Activated naive CD4-positive, alpha-beta T cell (primary cell): ENCODE measurements at regions not wholly inside any gene's neighbourhood (a gene's known extent, or its start where the extent isn't known, plus 50 kb on each side); places are given as distances from the start of the nearest gene placed in this dataset.

Experiments used
- DNase-seq, 4 experiments: peaks; one replicate each; lab custom pipeline; 2025; lab: John Stamatoyannopoulos, UW

DNA sequence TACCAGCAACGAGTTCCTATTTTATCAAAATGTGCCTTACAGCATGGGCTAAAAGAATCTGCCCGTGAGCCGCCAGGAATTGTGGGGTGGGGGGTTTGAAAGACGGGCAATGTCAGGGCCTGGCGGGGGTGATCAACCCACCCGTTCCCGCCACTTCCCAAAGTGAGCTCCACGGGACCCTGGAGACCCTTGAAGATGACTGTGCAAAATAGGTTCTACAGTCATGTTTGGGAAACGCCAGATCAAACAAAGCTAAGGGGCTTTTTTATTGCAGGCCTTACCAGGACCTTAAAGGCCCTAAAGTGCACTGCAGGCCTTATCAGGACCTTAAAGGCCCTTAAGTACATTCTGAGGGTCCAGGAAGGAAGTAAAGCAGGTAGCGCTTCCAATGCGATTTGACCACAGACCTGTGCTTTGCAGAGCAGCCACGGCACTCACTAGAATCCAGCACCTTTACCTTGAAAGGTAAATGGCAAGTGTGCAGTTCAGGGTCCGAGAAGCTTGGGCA, 404.1 kb downstream of the SHANK2 start:
- no peak for DNase-seq

DNA sequence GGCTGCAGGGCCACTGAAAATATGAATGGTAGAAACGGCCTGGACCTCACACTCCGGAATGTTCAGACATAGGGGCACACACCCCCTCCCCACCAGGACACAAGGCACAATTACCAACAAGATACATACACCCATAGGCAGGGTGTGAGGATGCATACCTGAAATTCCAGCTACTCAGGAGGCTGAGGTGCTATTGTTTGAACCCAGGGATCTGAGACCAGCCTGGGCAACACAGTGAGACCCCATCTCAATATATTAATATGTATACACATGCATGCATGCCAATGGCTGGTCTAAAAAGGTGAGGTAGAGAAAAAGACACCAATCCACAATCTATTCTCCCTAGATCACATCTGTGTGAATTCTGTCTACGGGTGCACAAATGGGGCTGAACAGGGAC, 403.3 kb downstream of the SHANK2 start:
- no peak for DNase-seq

- no peak for DNase-seq
These were observed 401.1 kb downstream of the SHANK2 start for GRCh38 chr11:70851308-70851707.

GRCh38 chr11:70851907-70852306, 400.5 kb downstream of the SHANK2 start:
- no peak for DNase-seq

DNA sequence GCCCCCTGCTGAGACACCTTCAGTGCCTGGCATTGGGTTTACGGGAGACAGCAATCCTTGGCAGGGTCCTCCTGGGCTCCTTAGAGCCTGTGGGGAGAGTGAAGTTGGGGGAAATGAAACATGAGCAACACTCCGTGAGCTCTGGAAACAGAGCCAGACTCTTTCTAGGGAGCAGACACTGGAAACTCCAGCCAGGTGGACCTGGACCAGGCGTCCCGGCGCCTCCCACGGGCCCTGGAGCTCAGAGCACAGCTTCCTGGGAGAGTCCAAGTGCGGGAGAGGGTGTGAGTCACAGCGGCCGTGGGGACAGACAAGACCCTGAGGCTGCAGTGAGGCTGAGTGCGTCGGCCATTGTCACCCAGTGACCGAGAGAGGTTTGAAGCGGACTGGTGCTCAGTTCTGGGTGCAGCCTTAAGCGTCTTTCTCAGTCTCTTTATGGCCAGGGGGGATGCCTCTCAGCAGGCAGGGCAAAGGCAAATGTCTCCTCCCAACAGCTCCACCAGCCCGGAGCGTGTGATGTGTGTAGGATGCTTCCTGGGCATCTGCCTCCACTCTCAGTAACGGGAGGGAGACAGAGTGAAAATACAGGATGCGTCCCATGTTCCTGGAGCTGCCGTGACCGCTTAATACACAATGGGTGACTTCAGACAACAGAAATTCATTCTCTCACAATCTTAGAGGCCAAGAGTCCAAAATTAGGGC, 399.2 kb downstream of the SHANK2 start:
- no peak for DNase-seq

DNA sequence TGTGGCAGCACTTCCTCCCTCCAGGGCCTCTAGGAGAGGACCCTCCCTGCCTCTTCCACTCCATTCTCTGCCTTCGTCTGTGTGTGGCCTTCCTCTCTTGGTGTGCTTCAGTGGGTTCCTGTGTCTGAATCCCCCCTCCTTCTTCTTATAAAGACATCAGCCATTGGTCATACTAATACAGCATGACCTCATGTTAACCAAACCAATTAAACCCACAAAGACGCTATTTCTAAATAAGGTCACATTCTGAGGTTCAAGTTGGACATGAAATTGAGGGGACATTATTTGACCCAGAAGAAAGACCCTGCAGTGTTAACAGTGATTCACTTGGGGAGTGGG, 398.6 kb downstream of the SHANK2 start:
- DNase-seq = no peak

DNA sequence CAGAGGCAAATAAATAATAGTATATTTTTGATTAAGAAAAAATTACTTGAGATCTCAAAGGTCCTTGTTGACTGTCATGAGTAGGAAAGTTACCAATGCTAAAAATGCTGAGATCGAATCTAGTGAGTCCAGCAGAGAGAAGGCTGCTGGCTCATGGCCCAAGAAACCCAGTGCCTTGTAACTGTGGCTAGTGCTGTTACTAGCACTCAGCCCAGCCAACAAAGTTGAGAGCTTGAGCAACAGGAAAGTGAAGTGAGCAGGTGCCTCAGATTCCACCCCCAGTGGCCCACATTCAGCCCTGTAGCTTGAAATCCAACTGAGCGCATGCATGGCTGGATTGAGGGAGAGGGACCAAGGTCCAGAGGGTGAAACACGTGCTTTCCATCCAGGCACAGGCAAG, 398.2 kb downstream of the SHANK2 start:
- DNase-seq = no peak

- no peak for DNase-seq
These were observed 397.3 kb downstream of the SHANK2 start for GRCh38 chr11:70854901-70855556.

DNA sequence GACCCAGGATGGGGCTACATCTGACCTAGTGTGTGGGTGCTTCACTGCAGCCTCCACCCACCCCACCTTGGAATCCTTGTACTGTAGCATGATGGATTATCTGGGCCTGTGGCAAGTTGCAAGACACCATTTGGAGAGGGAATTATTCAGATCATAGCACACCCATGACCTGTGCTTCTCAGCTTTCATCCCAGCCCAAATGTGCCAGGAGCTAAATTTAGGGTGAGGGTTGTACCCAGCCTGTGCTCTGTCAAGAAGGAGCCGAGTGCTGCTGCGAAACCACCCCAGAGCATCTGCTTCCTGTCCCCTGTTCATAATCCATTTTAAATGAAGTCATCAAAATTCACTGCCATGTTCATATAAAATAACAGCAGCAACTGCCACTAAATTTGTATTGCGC, 394.5 kb downstream of the SHANK2 start:
- no peak for DNase-seq

- no peak for DNase-seq
These were observed 393.2 kb downstream of the SHANK2 start for GRCh38 chr11:70859180-70859579.

- no peak for DNase-seq
These were observed 391.5 kb downstream of the SHANK2 start for GRCh38 chr11:70860888-70861287.

DNA sequence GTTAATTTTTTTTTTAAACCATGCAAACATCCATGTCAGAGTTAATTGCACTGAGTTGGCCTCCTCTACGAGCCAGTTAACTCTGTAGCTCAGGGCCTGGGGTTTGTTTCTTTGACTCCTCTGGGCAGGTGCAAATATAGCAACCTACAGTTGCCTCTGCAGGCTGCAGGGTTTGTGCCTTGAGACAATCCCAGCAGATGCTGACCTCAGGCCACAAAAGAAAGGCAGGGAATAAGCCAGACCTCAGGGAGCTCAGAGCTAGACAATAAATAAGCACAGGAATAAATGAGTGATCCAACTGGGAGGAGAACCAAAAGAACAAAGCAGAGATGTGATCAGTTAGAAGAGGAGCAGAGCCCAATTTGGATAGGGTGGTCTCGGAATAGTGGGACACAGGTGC, 390.8 kb downstream of the SHANK2 start:
- no peak for DNase-seq

- DNase-seq = no peak
These were observed 390.3 kb downstream of the SHANK2 start for GRCh38 chr11:70862093-70862492.

- no peak for DNase-seq
These were observed 389.2 kb downstream of the SHANK2 start for GRCh38 chr11:70863186-70863585.

DNA sequence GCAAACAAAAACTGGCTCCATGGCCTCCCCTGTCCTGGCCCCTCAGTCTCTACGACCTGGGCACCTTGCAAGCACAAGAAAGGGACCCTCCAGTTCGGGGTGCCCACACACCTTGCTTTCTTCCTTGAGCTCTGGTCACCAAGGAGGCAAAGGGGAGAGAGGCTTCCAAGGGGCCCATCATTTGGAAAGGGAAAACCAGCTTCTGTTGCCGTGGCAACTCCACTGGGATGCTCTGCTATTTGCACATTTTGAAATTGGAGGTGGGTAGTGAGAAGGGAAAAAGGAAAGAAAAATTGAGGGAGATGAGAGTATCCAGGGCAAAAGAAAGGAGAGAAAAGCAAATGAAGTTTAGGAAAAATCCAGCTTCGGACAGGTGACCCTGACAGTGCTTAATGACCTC, 388.4 kb downstream of the SHANK2 start:
- DNase-seq = no peak

DNA sequence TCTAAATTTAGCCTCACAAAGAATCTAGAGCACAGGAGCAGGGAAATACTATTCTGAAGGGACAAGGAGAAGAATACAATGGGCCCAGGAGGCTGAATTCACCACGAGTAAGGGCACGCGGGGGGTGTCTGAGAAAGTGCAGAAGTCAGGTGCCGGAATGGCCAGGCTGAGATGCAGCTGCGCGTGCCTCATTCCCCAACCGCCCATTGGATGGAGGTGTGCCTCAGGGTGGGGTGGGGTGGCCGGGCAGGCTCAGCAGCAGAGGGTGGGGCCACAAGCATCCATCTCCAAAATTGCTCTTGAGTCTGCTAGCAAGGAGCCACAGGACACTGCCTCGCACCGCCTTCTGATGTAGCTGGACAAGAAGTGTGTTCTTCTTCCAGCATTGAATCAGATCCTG, 387.0 kb downstream of the SHANK2 start:
- DNase-seq = no peak

- DNase-seq = no peak
These were observed 385.5 kb downstream of the SHANK2 start for GRCh38 chr11:70866834-70867233.

DNA sequence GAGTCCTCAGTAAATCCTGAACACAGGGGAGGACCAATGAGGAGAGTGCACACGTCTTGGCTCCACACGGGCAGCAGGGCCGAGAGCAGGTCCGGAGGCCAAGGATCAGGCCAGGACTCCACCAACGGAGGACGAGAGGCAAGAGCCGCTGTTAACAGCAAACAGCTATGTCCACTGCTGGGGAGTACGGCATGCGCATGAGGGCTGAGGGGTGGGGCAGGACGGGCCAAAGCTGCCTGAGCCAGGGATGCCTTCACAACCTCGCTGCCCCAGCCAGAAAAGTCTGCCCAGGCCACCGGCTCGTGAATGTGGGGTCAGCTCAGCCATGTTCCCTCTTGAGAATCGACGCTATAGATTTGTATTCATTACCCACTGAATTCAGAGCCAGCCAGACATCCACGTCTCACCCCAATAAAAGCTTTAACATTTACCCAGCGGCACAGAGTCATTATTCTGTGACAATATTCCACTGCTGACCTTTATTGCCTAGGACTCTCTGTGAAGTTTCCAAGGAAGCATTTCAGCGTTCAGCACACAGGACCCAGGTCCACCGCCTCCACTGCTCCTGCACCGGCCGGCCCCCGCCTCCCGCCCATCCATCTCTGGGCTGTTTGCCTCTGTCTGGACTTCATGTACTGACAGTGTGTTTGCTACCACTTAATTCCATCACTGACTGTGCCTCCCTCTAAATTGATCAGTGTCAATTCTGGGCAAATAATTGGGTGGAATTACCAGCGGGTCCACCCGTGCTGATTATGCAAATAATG, 384.9 kb downstream of the SHANK2 start:
- no peak for DNase-seq

- DNase-seq = no peak
These were observed 384.0 kb downstream of the SHANK2 start for GRCh38 chr11:70868341-70868885.

DNA sequence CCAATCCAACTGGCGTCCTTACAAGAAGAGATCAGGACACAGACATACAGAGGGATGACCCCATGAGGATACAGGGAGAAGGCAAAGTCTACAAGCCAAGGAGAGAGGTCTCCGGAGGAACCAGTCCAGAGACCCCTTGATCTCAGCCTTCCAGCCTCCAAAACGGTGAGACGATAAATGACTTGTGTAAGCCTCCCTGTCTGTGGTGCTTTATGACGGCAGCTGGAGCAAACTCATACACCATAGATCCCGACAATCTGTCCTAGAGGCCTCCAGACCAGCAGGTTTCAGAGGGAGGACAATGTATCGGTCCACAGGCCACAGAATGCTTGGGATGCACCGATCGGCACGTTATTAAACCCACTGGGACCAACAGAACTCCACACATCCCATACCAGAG, 383.3 kb downstream of the SHANK2 start:
- no peak for DNase-seq

DNA sequence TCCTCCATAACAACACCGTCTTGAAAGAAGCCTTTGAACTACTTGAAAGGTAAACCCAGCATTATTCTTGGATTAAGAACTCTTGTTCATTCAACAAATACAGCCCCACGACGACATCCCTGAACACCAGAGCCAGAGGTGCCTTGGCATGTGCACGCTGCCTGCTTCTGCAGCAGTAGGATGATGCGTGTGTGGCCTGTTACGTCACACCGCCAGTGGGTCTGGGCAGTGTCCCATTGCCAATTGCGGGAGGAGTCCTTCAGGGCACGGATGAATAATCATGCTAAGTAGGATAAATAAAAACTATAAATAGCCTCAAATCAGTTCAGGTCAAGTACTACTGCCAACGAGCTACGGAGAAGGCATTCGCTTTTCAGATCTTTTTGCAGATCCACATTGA, 380.5 kb downstream of the SHANK2 start:
- DNase-seq = no peak

DNA sequence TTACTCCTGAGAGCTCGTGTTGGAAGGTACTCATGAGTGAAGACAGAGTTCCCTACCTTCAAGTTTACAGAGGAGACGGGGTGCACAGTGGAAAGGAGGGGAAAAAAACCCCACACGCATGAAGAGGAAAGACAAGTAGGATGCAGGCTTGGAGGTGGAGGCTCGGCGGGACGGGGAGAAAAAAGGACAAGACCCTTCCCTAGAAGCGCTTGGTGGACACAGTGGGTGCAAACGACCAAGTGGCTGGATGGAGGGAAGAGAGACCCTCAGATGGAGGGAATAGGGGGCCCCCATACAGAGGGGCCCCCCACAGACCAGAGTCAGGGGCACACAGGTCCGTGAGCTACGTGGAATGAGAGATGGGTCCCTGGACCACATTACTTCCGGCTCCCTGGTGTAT, 380.1 kb downstream of the SHANK2 start:
- DNase-seq = no peak
